H1 (cell line): ENCODE measurements at regions not wholly inside any gene's neighbourhood (a gene's known extent, or its start where the extent isn't known, plus 50 kb on each side); places are given as distances from the start of the nearest gene placed in this dataset.
"Not testable (repeated sequence)": the region's sequence is repeated elsewhere in the genome, so short reads cannot be mapped to it uniquely, and the experiment has no call there.

ENCODE experiments used
- CTCF ChIA-PET: fragments of 300-600 bp; sonication (Branson Sonifier 250); formaldehyde crosslinking; loops from one replicate; lab custom pipeline; 2021; ENCODE audit not compliant: partially characterized antibody; lab: Charles Lee
- POLR2A ChIA-PET: fragments of 300-600 bp; sonication (Branson Sonifier 250); formaldehyde crosslinking; loops from one replicate; lab custom pipeline; 2021; ENCODE audit warnings: inconsistent platforms; ENCODE audit not compliant: partially characterized antibody; lab: Charles Lee
- DNase-seq, 2 experiments: peaks; one replicate each; pipeline versions ENCODE4 v3.0.0 to v3.0.0-alpha.2; 2010 to 2022; ENCODE audit warnings: low spot score in 2 of 2, low read depth in 1 of 2, mixed read lengths in 1 of 2
- FAIRE-seq: peaks from 2 replicates; lab custom pipeline; 2011; peaks lifted over from hg19 to GRCh38; lab: Jason Lieb, UNC
- H2AFZ ChIP-seq: 2 replicates; pipeline ENCODE4 v1.8.1; 2012; ENCODE audit warnings: low read length, inconsistent platforms
- H2AK5ac ChIP-seq: 2 replicates; pipeline ENCODE4 v1.6.1; 2013; ENCODE audit warnings: low read depth, low read length
- H2BK120ac ChIP-seq: replicated peaks from 2 replicates; pipeline ENCODE3; 2013; ENCODE audit warnings: low read depth, low read length, inconsistent platforms
- H2BK12ac ChIP-seq: 2 replicates; pipeline ENCODE4 v1.6.1; 2013; ENCODE audit warnings: low read depth, low read length
- H2BK15ac ChIP-seq: 2 replicates; pipeline ENCODE4 v1.6.1; 2013; ENCODE audit warnings: low read length
- H2BK20ac ChIP-seq: 2 replicates; pipeline ENCODE4 v1.6.1; 2013; ENCODE audit warnings: low read length
- H2BK5ac ChIP-seq: 2 replicates; pipeline ENCODE4 v1.6.1; 2013; ENCODE audit warnings: low read depth, low read length
- H3K14ac ChIP-seq: 2 replicates; pipeline ENCODE4 v1.6.1; 2013; ENCODE audit warnings: inconsistent platforms; ENCODE audit not compliant: insufficient read length
- H3K18ac ChIP-seq: 2 replicates; pipeline ENCODE4 v1.6.1; 2013; ENCODE audit warnings: low read length; ENCODE audit errors: extremely low read depth
- H3K23ac ChIP-seq: 2 replicates; pipeline ENCODE4 v1.6.1; 2013; ENCODE audit warnings: inconsistent platforms; ENCODE audit not compliant: insufficient read length
- H3K23me2 ChIP-seq: 2 replicates; pipeline ENCODE4 v1.6.1; 2013; ENCODE audit warnings: low read depth, low read length
- H3K27ac ChIP-seq: 2 replicates; pipeline ENCODE4 v1.6.1; 2011; ENCODE audit warnings: low read depth, low read length, inconsistent platforms
- H3K27me3 ChIP-seq, 4 experiments: replicated peaks in 1 of 4; 1 replicate in 1 of 4; 2 replicates in 3 of 4; pipeline versions ENCODE4 v1.6.1 to v1.8.1; 2011 to 2013; ENCODE audit warnings: low read length in 3 of 4, mild to moderate bottlenecking in 3 of 4, inconsistent platforms in 2 of 4, mixed read lengths in 2 of 4, moderate library complexity in 1 of 4; ENCODE audit not compliant: control insufficient read depth in 3 of 4, insufficient read depth in 3 of 4; ENCODE audit errors: extremely low read depth in 1 of 4
- H3K36me3 ChIP-seq, 4 experiments: 2 replicates each; pipeline versions ENCODE4 v1.6.1 to v1.8.1; 2011 to 2013; ENCODE audit warnings: mild to moderate bottlenecking in 4 of 4, low read length in 3 of 4, moderate library complexity in 2 of 4, control low read depth in 1 of 4, inconsistent platforms in 1 of 4; ENCODE audit not compliant: insufficient read depth in 4 of 4, control insufficient read depth in 2 of 4
- H3K4ac ChIP-seq: replicated peaks from 2 replicates; pipeline ENCODE3; 2013; ENCODE audit warnings: low read length, low read depth, mixed read lengths, inconsistent platforms; ENCODE audit not compliant: insufficient read length
- H3K4me1 ChIP-seq, 4 experiments: replicated peaks in 1 of 4; 1 replicate in 1 of 4; 2 replicates in 3 of 4; pipeline versions ENCODE4 v1.6.1 to v1.8.1; 2011 to 2013; ENCODE audit warnings: low read length in 3 of 4, inconsistent platforms in 2 of 4, mixed read lengths in 1 of 4; ENCODE audit not compliant: insufficient read depth in 4 of 4, control insufficient read depth in 3 of 4
- H3K4me2 ChIP-seq, 2 experiments: 2 replicates each; pipeline versions ENCODE4 v1.6.1 to v1.8.1; 2011 to 2013; ENCODE audit warnings: low read depth in 2 of 2, low read length in 2 of 2, control low read depth in 1 of 2, inconsistent platforms in 1 of 2, mild to moderate bottlenecking in 1 of 2; ENCODE audit not compliant: insufficient read depth in 1 of 2
- H3K4me3 ChIP-seq, 4 experiments: fragments of 200-600, 300-600 bp in 1 of 4; sonication (generic), shearing (Covaris generic), sonication (Bioruptor Twin) in 1 of 4; 2 replicates each; pipeline versions ENCODE4 v1.5.1 to v1.8.1; 2011 to 2016; ENCODE audit warnings: low read length in 4 of 4, low read depth in 3 of 4, control low read depth in 2 of 4, inconsistent platforms in 2 of 4, mild to moderate bottlenecking in 2 of 4, mixed read lengths in 1 of 4, moderate library complexity in 1 of 4; ENCODE audit not compliant: insufficient read depth in 2 of 4; ENCODE audit errors: extremely low read depth in 1 of 4
- H3K56ac ChIP-seq: replicated peaks from 2 replicates; pipeline ENCODE3; 2013; ENCODE audit warnings: low read depth, mild to moderate bottlenecking, mixed read lengths, low read length, inconsistent platforms; ENCODE audit not compliant: insufficient read length
- H3K79me1 ChIP-seq: 2 replicates; pipeline ENCODE4 v1.6.1; 2013; ENCODE audit warnings: low read depth, low read length, control low read depth
- H3K79me2 ChIP-seq, 2 experiments: 2 replicates each; pipeline versions ENCODE4 v1.6.1 to v1.8.1; 2012 to 2013; ENCODE audit warnings: low read length in 2 of 2, mild to moderate bottlenecking in 2 of 2, inconsistent platforms in 1 of 2; ENCODE audit not compliant: insufficient read depth in 2 of 2, control insufficient read depth in 1 of 2
- H3K9ac ChIP-seq, 4 experiments: replicated peaks in 1 of 4; 1 replicate in 1 of 4; 2 replicates in 3 of 4; pipeline versions ENCODE4 v1.6.1 to v1.8.1; 2011 to 2013; ENCODE audit warnings: low read depth in 3 of 4, low read length in 3 of 4, control low read depth in 2 of 4, mild to moderate bottlenecking in 2 of 4, moderate library complexity in 2 of 4, inconsistent platforms in 1 of 4; ENCODE audit errors: extremely low read depth in 1 of 4
- H3K9me3 ChIP-seq, 2 experiments: 2 replicates each; pipeline versions ENCODE4 v1.6.1 to v1.8.1; 2012 to 2013; ENCODE audit warnings: mild to moderate bottlenecking in 2 of 2, moderate library complexity in 2 of 2, control low read depth in 1 of 2, inconsistent platforms in 1 of 2, low read depth in 1 of 2, low read length in 1 of 2, mixed read lengths in 1 of 2; ENCODE audit not compliant: insufficient read depth in 2 of 2
- H4K20me1 ChIP-seq, 2 experiments: replicated peaks in 1 of 2; 2 replicates each; pipeline versions ENCODE3 to v1.8.1; 2011 to 2013; ENCODE audit warnings: inconsistent platforms in 2 of 2, low read length in 2 of 2, mild to moderate bottlenecking in 1 of 2; ENCODE audit not compliant: insufficient read depth in 2 of 2, control insufficient read depth in 1 of 2
- H4K5ac ChIP-seq: 2 replicates; pipeline ENCODE4 v1.6.1; 2013; ENCODE audit warnings: low read length, low read depth, mixed read lengths, inconsistent platforms; ENCODE audit not compliant: insufficient read length
- H4K8ac ChIP-seq: 2 replicates; pipeline ENCODE4 v1.8.0; 2013; ENCODE audit warnings: mild to moderate bottlenecking, moderate library complexity, low read length, inconsistent platforms; ENCODE audit not compliant: insufficient read depth; ENCODE audit errors: extremely low read depth
- H4K91ac ChIP-seq: replicated peaks from 2 replicates; pipeline ENCODE3; 2013; ENCODE audit warnings: low read length, mixed read lengths, inconsistent platforms; ENCODE audit not compliant: insufficient read length
- WGBS, 2 experiments: shearing (Covaris generic) in 1 of 2; methylation state at CpG; one replicate each; pipeline versions ENCODE4 v1.1.6 to v1.1.7; 2013 to 2015; ENCODE audit warnings: low lambda C conversion rate in 2 of 2, mixed read lengths in 2 of 2, inconsistent platforms in 1 of 2, low coverage in 1 of 2, missing lambda C conversion rate in 1 of 2; ENCODE audit not compliant: insufficient replicate concordance in 2 of 2, insufficient coverage in 1 of 2, insufficient read length in 1 of 2; ENCODE audit errors: extremely low coverage in 1 of 2, missing lambda C conversion rate in 1 of 2; 5-methylcytosine and 5-hydroxymethylcytosine counted together
- TF ChIP-seq, protein P1 (sequence below): IDR thresholded peaks from 2 replicates; pipeline ENCODE4 v1.6.1; 2011; ENCODE audit warnings: low read length, improper control_type of control experiment

DNA sequence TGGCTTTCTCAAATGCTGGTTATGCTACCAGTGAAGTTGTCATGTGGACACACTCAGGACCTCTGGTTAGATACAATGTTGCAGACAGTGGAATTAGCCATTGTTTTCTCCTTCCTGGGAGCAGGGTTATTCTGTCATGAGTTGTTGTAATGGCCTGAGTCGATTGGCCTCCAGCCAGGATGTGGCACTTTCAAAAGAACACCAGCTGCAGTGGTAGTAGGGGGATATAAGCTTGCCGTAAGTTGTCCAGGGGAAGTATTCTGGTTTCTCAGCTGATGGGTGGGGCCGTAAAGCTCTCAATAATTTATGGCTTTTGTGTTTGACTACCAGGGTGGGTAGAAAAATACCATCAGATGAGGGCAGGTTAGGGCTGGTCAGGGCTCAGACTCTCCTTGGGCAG lies 697.5 kb upstream of the GNPDA2 start (continued):
- TF ChIP-seq, protein P1, sequence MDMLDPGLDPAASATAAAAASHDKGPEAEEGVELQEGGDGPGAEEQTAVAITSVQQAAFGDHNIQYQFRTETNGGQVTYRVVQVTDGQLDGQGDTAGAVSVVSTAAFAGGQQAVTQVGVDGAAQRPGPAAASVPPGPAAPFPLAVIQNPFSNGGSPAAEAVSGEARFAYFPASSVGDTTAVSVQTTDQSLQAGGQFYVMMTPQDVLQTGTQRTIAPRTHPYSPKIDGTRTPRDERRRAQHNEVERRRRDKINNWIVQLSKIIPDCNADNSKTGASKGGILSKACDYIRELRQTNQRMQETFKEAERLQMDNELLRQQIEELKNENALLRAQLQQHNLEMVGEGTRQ = no peak

DNA sequence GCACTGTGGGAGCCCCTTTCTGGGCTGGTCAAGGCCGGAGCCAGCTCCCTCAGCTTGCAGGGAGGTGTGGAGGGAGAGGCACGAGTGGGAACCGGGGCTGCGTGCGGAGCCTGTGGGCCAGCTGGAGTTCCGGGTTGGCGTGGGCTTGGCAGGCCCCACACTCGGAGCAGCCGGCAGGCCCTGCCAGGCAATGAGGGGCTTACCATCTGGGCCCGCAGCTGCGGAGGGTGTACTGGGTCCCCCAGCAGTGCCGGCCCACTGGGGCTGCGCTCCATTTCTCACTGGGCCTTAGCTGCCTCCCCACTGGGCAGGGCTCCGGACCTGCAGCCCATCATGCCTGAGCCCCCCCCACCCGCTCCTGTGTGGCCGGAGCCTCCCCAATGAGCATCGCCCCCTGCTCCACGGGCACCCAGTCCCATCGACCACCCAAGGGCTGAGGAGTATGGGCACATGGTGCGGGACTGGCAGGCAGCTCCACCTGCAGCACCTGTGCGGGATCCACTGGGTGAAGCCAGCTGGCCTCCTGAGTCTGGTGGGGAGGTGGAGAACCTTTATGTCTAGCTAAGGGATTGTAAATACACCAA lies 693.8 kb upstream of the GNPDA2 start:
- H3K27me3 ChIP-seq, H4K8ac ChIP-seq, H3K36me3 ChIP-seq, POLR2A ChIA-PET, H3K23ac ChIP-seq, H3K4ac ChIP-seq, H3K9ac ChIP-seq, H2AK5ac ChIP-seq, H3K14ac ChIP-seq, H3K56ac ChIP-seq, H3K4me3 ChIP-seq, H3K4me1 ChIP-seq, H2BK120ac ChIP-seq, H3K23me2 ChIP-seq, DNase-seq, H3K27ac ChIP-seq, H2BK5ac ChIP-seq, H2AFZ ChIP-seq, H3K4me2 ChIP-seq, H4K20me1 ChIP-seq, H3K18ac ChIP-seq, H2BK20ac ChIP-seq, H2BK12ac ChIP-seq, H4K5ac ChIP-seq, H2BK15ac ChIP-seq, H3K79me2 ChIP-seq, H3K9me3 ChIP-seq, H4K91ac ChIP-seq, FAIRE-seq, H3K79me1 ChIP-seq: not testable (repeated sequence)
- CTCF ChIA-PET = interaction anchor here (1.5 kb wide), 1 partner anchor 21 kb away, joined by 3 read pairs; no protein-coding TSS in a partner anchor
- WGBS, 2 experiments = 93% methylated on average over 15 of the region's 21 CpGs; no CpG with 5 or more reads in 1 of the 2 experiments
